OCI-LY1 (cell line): ENCODE measurements at regions not wholly inside any gene's neighbourhood (a gene's known extent, or its start where the extent isn't known, plus 50 kb on each side); places are given as distances from the start of the nearest gene placed in this dataset.

Source experiments
- H2AFZ ChIP-seq: fragments of 200-600 bp; sonication (generic), shearing (Covaris generic); 2 replicates; pipeline ENCODE4 v1.6.0; 2014; ENCODE audit warnings: antibody characterized with exemption, mild to moderate bottlenecking, low read length
- H3F3A ChIP-seq: fragments of 200-600 bp; sonication (generic), shearing (Covaris generic); 2 replicates; pipeline ENCODE4 v1.6.0; 2014; ENCODE audit warnings: mild to moderate bottlenecking, antibody characterized with exemption, low read length, moderate library complexity; ENCODE audit not compliant: insufficient read depth
- H3K27ac ChIP-seq: fragments of 200-600 bp; sonication (generic); 2 replicates; pipeline ENCODE4 v1.5.1; 2014; ENCODE audit warnings: low read length, mixed run types, mild to moderate bottlenecking, low read depth; ENCODE audit not compliant: poor library complexity, severe bottlenecking
- H3K27me3 ChIP-seq: fragments of 200-600 bp; sonication (generic); 2 replicates; pipeline ENCODE4 v1.6.0; 2014; ENCODE audit warnings: antibody characterized with exemption, mild to moderate bottlenecking, low read length, moderate library complexity; ENCODE audit not compliant: insufficient read depth
- H3K36me3 ChIP-seq: fragments of 200-600 bp; sonication (generic); 2 replicates; pipeline ENCODE4 v1.6.1; 2014; ENCODE audit warnings: mild to moderate bottlenecking, antibody characterized with exemption, low read length, moderate library complexity, mixed read lengths; ENCODE audit not compliant: insufficient read depth
- H3K4me1 ChIP-seq: fragments of 200-600 bp; sonication (generic); 2 replicates; pipeline ENCODE4 v1.5.1; 2014; ENCODE audit warnings: mild to moderate bottlenecking, low read length, moderate library complexity; ENCODE audit not compliant: insufficient read depth, severe bottlenecking
- H3K4me2 ChIP-seq: fragments of 200-600 bp; sonication (generic), shearing (Covaris generic); 2 replicates; pipeline ENCODE4 v1.6.1; 2014; ENCODE audit warnings: low read length
- H3K4me3 ChIP-seq: fragments of 200-600 bp; sonication (generic); 2 replicates; pipeline ENCODE4 v1.5.1; 2014; ENCODE audit warnings: low read length, low read depth, mild to moderate bottlenecking, mixed read lengths; ENCODE audit not compliant: poor library complexity, severe bottlenecking
- H3K79me2 ChIP-seq: fragments of 200-600 bp; shearing (Covaris generic); 2 replicates; pipeline ENCODE4 v1.6.1; 2016; ENCODE audit warnings: mixed run types, low read length, mixed read lengths; ENCODE audit not compliant: insufficient read depth
- H3K9ac ChIP-seq: fragments of 200-600 bp; sonication (generic), shearing (Covaris generic); 2 replicates; pipeline ENCODE4 v1.6.1; 2014; ENCODE audit warnings: mild to moderate bottlenecking, low read length, mixed read lengths
- H3K9me2 ChIP-seq: fragments of 200-600 bp; sonication (generic), shearing (Covaris generic); 2 replicates; pipeline ENCODE4 v1.6.1; 2014; ENCODE audit warnings: low read depth, mild to moderate bottlenecking, low read length, mixed read lengths
- H3K9me3 ChIP-seq: fragments of 200-600 bp; shearing (Covaris generic); 2 replicates; pipeline ENCODE4 v1.6.1; 2014; ENCODE audit warnings: low read length, mixed read lengths
- H4K20me1 ChIP-seq: fragments of 200-600 bp; sonication (generic), shearing (Covaris generic); 2 replicates; pipeline ENCODE4 v1.6.0; 2016; ENCODE audit warnings: mild to moderate bottlenecking, low read length; ENCODE audit not compliant: insufficient read depth
- EZH2 ChIP-seq: fragments of 200-600 bp; sonication (generic), shearing (Covaris generic); IDR thresholded peaks from 2 replicates; pipeline ENCODE4 v1.8.0; 2017; ENCODE audit warnings: borderline replicate concordance, mixed run types, mild to moderate bottlenecking, antibody characterized with exemption, low read length, moderate library complexity, mixed read lengths
- TF ChIP-seq, protein P1 (sequence below): fragments of 200-600 bp; sonication (generic), shearing (Covaris generic); IDR thresholded peaks from 2 replicates; pipeline ENCODE4 v1.5.1; 2017; ENCODE audit warnings: mild to moderate bottlenecking, antibody characterized with exemption, low read length, moderate library complexity, mixed read lengths

- no peaks in the 10 kb centered on the region for H3F3A ChIP-seq
- H4K20me1 ChIP-seq: no peaks in the 10 kb centered on the region
- no peak overlapping the region for H3K4me2 ChIP-seq
- H3K9me2 ChIP-seq: no peaks in the 10 kb centered on the region
- H3K9ac ChIP-seq: no peak overlapping the region
- no peaks in the 10 kb centered on the region for H3K9me3 ChIP-seq
- H3K27me3 ChIP-seq: no peaks in the 10 kb centered on the region
- H3K4me3 ChIP-seq: no peak overlapping the region
- H3K36me3 ChIP-seq: no peaks in the 10 kb centered on the region
- H3K4me1 ChIP-seq: no peaks in the 10 kb centered on the region
- H2AFZ ChIP-seq: no peak overlapping the region
- H3K79me2 ChIP-seq: no peaks in the 10 kb centered on the region
- H3K27ac ChIP-seq: no peak overlapping the region
- TF ChIP-seq, protein P1, sequence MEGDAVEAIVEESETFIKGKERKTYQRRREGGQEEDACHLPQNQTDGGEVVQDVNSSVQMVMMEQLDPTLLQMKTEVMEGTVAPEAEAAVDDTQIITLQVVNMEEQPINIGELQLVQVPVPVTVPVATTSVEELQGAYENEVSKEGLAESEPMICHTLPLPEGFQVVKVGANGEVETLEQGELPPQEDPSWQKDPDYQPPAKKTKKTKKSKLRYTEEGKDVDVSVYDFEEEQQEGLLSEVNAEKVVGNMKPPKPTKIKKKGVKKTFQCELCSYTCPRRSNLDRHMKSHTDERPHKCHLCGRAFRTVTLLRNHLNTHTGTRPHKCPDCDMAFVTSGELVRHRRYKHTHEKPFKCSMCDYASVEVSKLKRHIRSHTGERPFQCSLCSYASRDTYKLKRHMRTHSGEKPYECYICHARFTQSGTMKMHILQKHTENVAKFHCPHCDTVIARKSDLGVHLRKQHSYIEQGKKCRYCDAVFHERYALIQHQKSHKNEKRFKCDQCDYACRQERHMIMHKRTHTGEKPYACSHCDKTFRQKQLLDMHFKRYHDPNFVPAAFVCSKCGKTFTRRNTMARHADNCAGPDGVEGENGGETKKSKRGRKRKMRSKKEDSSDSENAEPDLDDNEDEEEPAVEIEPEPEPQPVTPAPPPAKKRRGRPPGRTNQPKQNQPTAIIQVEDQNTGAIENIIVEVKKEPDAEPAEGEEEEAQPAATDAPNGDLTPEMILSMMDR: no peak
- TF ChIP-seq EZH2: no peak
Observed at GRCh38 chr17:72350073-72350472, 229.3 kb downstream of the SOX9 start.

- Histone ChIP-seq H3K9ac (no peak overlapping the region), H3K4me1 (no peaks in the 10 kb centered on the region), H3K9me3 (no peaks in the 10 kb centered on the region), H3K36me3 (no peaks in the 10 kb centered on the region), H3K27me3 (no peaks in the 10 kb centered on the region), H2AFZ (no peak overlapping the region), H3K27ac (no peak overlapping the region), H3K79me2 (no peaks in the 10 kb centered on the region), H3K4me3 (no peak overlapping the region), H3F3A (no peaks in the 10 kb centered on the region), H4K20me1 (no peaks in the 10 kb centered on the region), H3K4me2 (no peak overlapping the region), H3K9me2 (no peaks in the 10 kb centered on the region)
- no peak for TF ChIP-seq EZH2
- TF ChIP-seq, protein P1: no peak
Observed at GRCh38 chr17:72351365-72351764, 230.5 kb downstream of the SOX9 start.

DNA sequence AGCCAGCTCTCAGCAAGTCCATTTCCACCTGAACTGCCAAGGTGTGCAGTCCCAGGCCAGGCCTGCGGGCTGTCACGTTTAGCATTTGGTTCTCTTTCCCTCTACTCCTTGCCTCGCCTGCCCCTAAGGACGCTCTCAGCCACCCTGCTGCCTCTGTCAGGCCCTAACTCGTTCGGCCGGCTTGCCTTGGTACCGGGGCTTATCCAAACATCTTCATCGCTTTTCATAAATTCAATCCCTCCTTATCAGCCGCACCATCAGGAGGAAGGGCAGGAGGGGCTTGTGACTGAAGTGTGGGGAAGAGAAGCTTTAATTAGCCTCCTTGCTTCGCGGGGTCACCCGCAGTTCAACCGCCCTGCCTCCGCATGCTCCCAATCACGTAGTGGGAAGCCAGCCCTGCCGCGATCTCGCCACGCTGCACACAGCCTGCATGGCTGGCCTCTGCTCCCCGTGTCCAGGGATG, 231.1 kb downstream of the SOX9 start:
- Histone ChIP-seq H3K79me2 (no peaks in the 10 kb centered on the region), H4K20me1 (no peaks in the 10 kb centered on the region), H3K9ac (no peak overlapping the region), H3K4me2 (no peak overlapping the region), H3K4me3 (no peak overlapping the region), H2AFZ (no peak overlapping the region), H3K27ac (no peak overlapping the region), H3K4me1 (no peaks in the 10 kb centered on the region), H3K27me3 (no peaks in the 10 kb centered on the region), H3K36me3 (no peaks in the 10 kb centered on the region), H3F3A (no peaks in the 10 kb centered on the region), H3K9me2 (no peaks in the 10 kb centered on the region), H3K9me3 (no peaks in the 10 kb centered on the region)
- TF ChIP-seq, protein P1: no peak
- no peak for TF ChIP-seq EZH2
